ENCODE measurements at regions not wholly inside any gene's neighbourhood (a gene's known extent, or its start where the extent isn't known, plus 50 kb on each side); places are given as distances from the start of the nearest gene placed in this dataset.

- Histone ChIP-seq H3K79me2 (ENCODE audit: control insufficient read depth, insufficient read depth, low read length) (no peaks in the 10 kb centered on the region), H3K4me1 (ENCODE audit: control insufficient read depth, extremely low read depth, insufficient read depth, low read length) (peaks cover 2% of the 10 kb centered on the region), H3K4me3 (replicated peaks in 1 of 4; ENCODE audit: control extremely low read depth in 1 of 4, insufficient read depth in 1 of 4, low read depth in 3 of 4, low read length in 4 of 4) (no peak overlapping the region), H3K4me2 (ENCODE audit: extremely low read depth, insufficient read depth, low read length) (no peak overlapping the region), H3K36me3 (ENCODE audit: control insufficient read depth, insufficient read depth, low read length) (no peaks in the 10 kb centered on the region), H3K9ac (ENCODE audit: insufficient read depth, low read length) (no peak overlapping the region), H2AFZ (ENCODE audit: low read length) (no peak overlapping the region), H3K27me3 (ENCODE audit: control insufficient read depth, insufficient read depth, low read length) (peaks cover 5% of the 10 kb centered on the region), H3K9me3 (ENCODE audit: control insufficient read depth, insufficient read depth, low read depth, low read length) (no peaks in the 10 kb centered on the region), H3K27ac (ENCODE audit: insufficient read depth, low read length) (no peak overlapping the region), H4K20me1 (ENCODE audit: control insufficient read depth, extremely low read depth, insufficient read depth, low read length) (no peaks in the 10 kb centered on the region)
- DNase-seq (ENCODE audit: low read depth in 2 of 2): no peak
- no peak for TF ChIP-seq EZH2 (IDR thresholded peaks at IDR 0.05; ENCODE audit: low read length, missing control alignments)
- no peak for TF ChIP-seq CTCF (conservative IDR thresholded peaks at IDR 0.05 in 1 of 2, IDR thresholded peaks at IDR 0.05 in 1 of 2; ENCODE audit: low read depth in 1 of 2, low read length in 2 of 2)
Measured at GRCh38 chr14:100667656-100668055, 59.0 kb upstream of the DLK1 start.

- Histone ChIP-seq H3K9ac (ENCODE audit: insufficient read depth, low read length) (no peak overlapping the region), H3K36me3 (ENCODE audit: control insufficient read depth, insufficient read depth, low read length) (no peaks in the 10 kb centered on the region), H3K27ac (ENCODE audit: insufficient read depth, low read length) (no peak overlapping the region), H3K4me2 (ENCODE audit: extremely low read depth, insufficient read depth, low read length) (no peak overlapping the region), H4K20me1 (ENCODE audit: control insufficient read depth, extremely low read depth, insufficient read depth, low read length) (no peaks in the 10 kb centered on the region), H3K9me3 (ENCODE audit: control insufficient read depth, insufficient read depth, low read depth, low read length) (no peaks in the 10 kb centered on the region), H3K4me3 (replicated peaks in 1 of 4; ENCODE audit: control extremely low read depth in 1 of 4, insufficient read depth in 1 of 4, low read depth in 3 of 4, low read length in 4 of 4) (no peak overlapping the region), H2AFZ (ENCODE audit: low read length) (no peak overlapping the region), H3K27me3 (ENCODE audit: control insufficient read depth, insufficient read depth, low read length) (peaks cover 5% of the 10 kb centered on the region), H3K4me1 (ENCODE audit: control insufficient read depth, extremely low read depth, insufficient read depth, low read length) (peaks cover 2% of the 10 kb centered on the region), H3K79me2 (ENCODE audit: control insufficient read depth, insufficient read depth, low read length) (no peaks in the 10 kb centered on the region)
- no peak for DNase-seq (ENCODE audit: low read depth in 2 of 2)
- TF ChIP-seq CTCF (conservative IDR thresholded peaks at IDR 0.05 in 1 of 2, IDR thresholded peaks at IDR 0.05 in 1 of 2; ENCODE audit: low read depth in 1 of 2, low read length in 2 of 2) (no peak), EZH2 (IDR thresholded peaks at IDR 0.05; ENCODE audit: low read length, missing control alignments) (no peak)
Measured at GRCh38 chr14:100668352-100668751, 58.3 kb upstream of the DLK1 start.

- Histone ChIP-seq H3K9ac (ENCODE audit: insufficient read depth, low read length) (no peak overlapping the region), H3K9me3 (ENCODE audit: control insufficient read depth, insufficient read depth, low read depth, low read length) (no peaks in the 10 kb centered on the region), H3K36me3 (ENCODE audit: control insufficient read depth, insufficient read depth, low read length) (no peaks in the 10 kb centered on the region), H3K27me3 (ENCODE audit: control insufficient read depth, insufficient read depth, low read length) (peaks cover 11% of the 10 kb centered on the region), H3K4me2 (ENCODE audit: extremely low read depth, insufficient read depth, low read length) (no peak overlapping the region), H3K79me2 (ENCODE audit: control insufficient read depth, insufficient read depth, low read length) (no peaks in the 10 kb centered on the region), H3K4me1 (ENCODE audit: control insufficient read depth, extremely low read depth, insufficient read depth, low read length) (peaks cover 2% of the 10 kb centered on the region), H2AFZ (ENCODE audit: low read length) (no peak overlapping the region), H3K4me3 (replicated peaks in 1 of 4; ENCODE audit: control extremely low read depth in 1 of 4, insufficient read depth in 1 of 4, low read depth in 3 of 4, low read length in 4 of 4) (no peak overlapping the region), H4K20me1 (ENCODE audit: control insufficient read depth, extremely low read depth, insufficient read depth, low read length) (no peaks in the 10 kb centered on the region), H3K27ac (ENCODE audit: insufficient read depth, low read length) (no peak overlapping the region)
- no peak for DNase-seq (ENCODE audit: low read depth in 2 of 2)
- TF ChIP-seq EZH2 (IDR thresholded peaks at IDR 0.05; ENCODE audit: low read length, missing control alignments) (no peak), CTCF (conservative IDR thresholded peaks at IDR 0.05 in 1 of 2, IDR thresholded peaks at IDR 0.05 in 1 of 2; ENCODE audit: low read depth in 1 of 2, low read length in 2 of 2) (no peak)
Measured at GRCh38 chr14:100669011-100669412, 57.7 kb upstream of the DLK1 start.
